HG02885 (cell line): ENCODE measurements at regions not wholly inside any gene's neighbourhood (a gene's known extent, or its start where the extent isn't known, plus 50 kb on each side); places are given as distances from the start of the nearest gene placed in this dataset.
"Not testable (repeated sequence)": the region's sequence is repeated elsewhere in the genome, so short reads cannot be mapped to it uniquely, and the experiment has no call there.

Experiments used
- ATAC-seq: cut with Tn5 transposase; IDR thresholded peaks from one replicate; pipeline ENCODE4 v1.9.1; 2021; ENCODE audit warnings: mild to moderate bottlenecking; ENCODE audit not compliant: unreplicated experiment, poor library complexity

GRCh38 chr1:83065952-83066727 is 932.8 kb downstream of the TTLL7 start:
- ATAC-seq, result no peak

- no peak for ATAC-seq
Measured at GRCh38 chr1:83064589-83065242, 934.2 kb downstream of the TTLL7 start.

GRCh38 chr1:83060651-83061390 is 938.1 kb downstream of the TTLL7 start:
- no peak for ATAC-seq

GRCh38 chr1:83060221-83060620 is 938.7 kb downstream of the TTLL7 start:
- ATAC-seq, result no peak

- ATAC-seq, result no peak
Measured at GRCh38 chr1:83058327-83058726, 940.6 kb downstream of the TTLL7 start.

- ATAC-seq, result no peak
Measured at GRCh38 chr1:83055391-83056170, 943.4 kb downstream of the TTLL7 start.

GRCh38 chr1:83053446-83053845 is 945.5 kb downstream of the TTLL7 start:
- no peak for ATAC-seq

GRCh38 chr1:83052865-83053264 is 946.1 kb downstream of the TTLL7 start:
- ATAC-seq, result no peak

- not testable (repeated sequence) for ATAC-seq
Measured at GRCh38 chr1:83051053-83051452, 947.9 kb downstream of the TTLL7 start.

GRCh38 chr1:83043244-83043643 is 955.7 kb downstream of the TTLL7 start:
- ATAC-seq, result no peak

GRCh38 chr1:83039091-83039490 is 959.8 kb downstream of the TTLL7 start:
- ATAC-seq, result not testable (repeated sequence)

- no peak for ATAC-seq
Measured at GRCh38 chr1:83034851-83035250, 964.1 kb downstream of the TTLL7 start.

- no peak for ATAC-seq
Measured at GRCh38 chr1:83033682-83034081, 965.2 kb downstream of the TTLL7 start.

GRCh38 chr1:83029916-83030315 is 969.0 kb downstream of the TTLL7 start:
- ATAC-seq, result no peak

- ATAC-seq, result no peak
Measured at GRCh38 chr1:83029050-83029449, 969.9 kb downstream of the TTLL7 start.

GRCh38 chr1:83028467-83028866 is 970.5 kb downstream of the TTLL7 start:
- ATAC-seq, result no peak

GRCh38 chr1:83027511-83027910 is 971.4 kb downstream of the TTLL7 start:
- ATAC-seq, result no peak

- no peak for ATAC-seq
Measured at GRCh38 chr1:83026745-83027144, 972.2 kb downstream of the TTLL7 start.

GRCh38 chr1:83024251-83024767 is 974.6 kb downstream of the TTLL7 start:
- ATAC-seq, result no peak

GRCh38 chr1:83023212-83023611 is 975.7 kb downstream of the TTLL7 start:
- ATAC-seq, result no peak
